Bronchial epithelial cell (primary cell): ENCODE measurements at regions not wholly inside any gene's neighbourhood (a gene's known extent, or its start where the extent isn't known, plus 50 kb on each side); places are given as distances from the start of the nearest gene placed in this dataset.

Experiments
- DNase-seq: peaks from one replicate; pipeline ENCODE4 v3.0.0-alpha.2; 2010; ENCODE audit warnings: low read depth
- FAIRE-seq: peaks from 2 replicates; lab custom pipeline; 2011; peaks lifted over from hg19 to GRCh38; lab: Jason Lieb, UNC
- H3K27me3 ChIP-seq: 2 replicates; pipeline ENCODE4 v1.5.1; 2011; ENCODE audit warnings: low read length; ENCODE audit not compliant: control insufficient read depth, insufficient read depth
- H3K36me3 ChIP-seq: 2 replicates; pipeline ENCODE4 v1.5.1; 2011; ENCODE audit warnings: low read length; ENCODE audit not compliant: control insufficient read depth, insufficient read depth
- H3K4me3 ChIP-seq: 2 replicates; pipeline ENCODE4 v1.5.1; 2011; ENCODE audit warnings: mild to moderate bottlenecking, low read depth, low read length, control low read depth
- CTCF ChIP-seq: IDR thresholded peaks from 2 replicates; pipeline ENCODE4 v1.5.1; 2011; ENCODE audit warnings: mild to moderate bottlenecking, moderate library complexity, low read length, control low read depth, inconsistent platforms; ENCODE audit not compliant: insufficient read depth, severe bottlenecking

GRCh38 chr5:91875196-91875779 is 492.2 kb upstream of the ARRDC3 start:
- no peak overlapping the region for H3K4me3 ChIP-seq
- TF ChIP-seq CTCF = no peak

GRCh38 chr5:91867799-91868198 is 484.7 kb upstream of the ARRDC3 start:
- DNase-seq (no peak), FAIRE-seq (no peak)
- Histone ChIP-seq H3K27me3 (no peaks in the 10 kb centered on the region), H3K4me3 (no peak overlapping the region), H3K36me3 (no peaks in the 10 kb centered on the region)
- no peak for TF ChIP-seq CTCF

More at GRCh38 chr5:91875196-91875779, 492.2 kb upstream of the ARRDC3 start:
- no peak for DNase-seq
- Histone ChIP-seq H3K27me3 (no peaks in the 10 kb centered on the region), H3K36me3 (no peaks in the 10 kb centered on the region)
- no peak for FAIRE-seq

- H3K4me3 ChIP-seq = no peak overlapping the region
- H3K27me3 ChIP-seq = no peaks in the 10 kb centered on the region
- H3K36me3 ChIP-seq = no peaks in the 10 kb centered on the region
- DNase-seq = no peak
- no peak for TF ChIP-seq CTCF
- no peak for FAIRE-seq
Observed at GRCh38 chr5:91865915-91866314, 482.8 kb upstream of the ARRDC3 start.

GRCh38 chr5:91864962-91865361 is 481.8 kb upstream of the ARRDC3 start:
- Histone ChIP-seq H3K4me3 (no peak overlapping the region), H3K27me3 (no peaks in the 10 kb centered on the region), H3K36me3 (no peaks in the 10 kb centered on the region)
- TF ChIP-seq CTCF = no peak
- FAIRE-seq = no peak
- DNase-seq = no peak

- Histone ChIP-seq H3K36me3 (no peaks in the 10 kb centered on the region), H3K4me3 (no peak overlapping the region), H3K27me3 (no peaks in the 10 kb centered on the region)
- DNase-seq (no peak), FAIRE-seq (no peak)
- no peak for TF ChIP-seq CTCF
Observed at GRCh38 chr5:91851670-91852069, 468.6 kb upstream of the ARRDC3 start.

GRCh38 chr5:91850031-91850430 is 466.9 kb upstream of the ARRDC3 start:
- peak; percentile 2 for DNase-seq
- H3K4me3 ChIP-seq = no peak overlapping the region
- TF ChIP-seq CTCF = no peak
- H3K27me3 ChIP-seq = no peaks in the 10 kb centered on the region
- no peaks in the 10 kb centered on the region for H3K36me3 ChIP-seq
- no peak for FAIRE-seq
